HG03060 (cell line): ENCODE measurements at regions not wholly inside any gene's neighbourhood (a gene's known extent, or its start where the extent isn't known, plus 50 kb on each side); places are given as distances from the start of the nearest gene placed in this dataset.
"Not testable (repeated sequence)": the region's sequence is repeated elsewhere in the genome, so short reads cannot be mapped to it uniquely, and the experiment has no call there.

Experiments used
- ATAC-seq: cut with Tn5 transposase; IDR thresholded peaks from one replicate; pipeline ENCODE4 v1.9.1; 2021; ENCODE audit warnings: low read depth, moderate number of reproducible peaks; ENCODE audit not compliant: unreplicated experiment

DNA sequence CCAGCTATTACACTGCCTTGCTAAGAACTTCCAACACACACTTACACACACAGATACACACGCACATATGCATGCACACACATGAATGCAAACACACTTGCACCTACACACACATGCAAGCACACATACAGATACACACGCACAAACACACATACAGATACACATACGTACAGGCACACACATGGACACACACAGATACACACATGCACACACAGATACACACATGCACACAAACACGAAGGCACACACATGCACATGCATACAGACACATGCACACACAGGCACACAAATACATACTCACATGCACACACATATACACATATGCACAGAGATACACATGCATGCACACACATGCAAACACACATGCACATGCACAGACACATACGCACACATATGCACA is 284.3 kb upstream of the FRG2C start:
- not testable (repeated sequence) for ATAC-seq

DNA sequence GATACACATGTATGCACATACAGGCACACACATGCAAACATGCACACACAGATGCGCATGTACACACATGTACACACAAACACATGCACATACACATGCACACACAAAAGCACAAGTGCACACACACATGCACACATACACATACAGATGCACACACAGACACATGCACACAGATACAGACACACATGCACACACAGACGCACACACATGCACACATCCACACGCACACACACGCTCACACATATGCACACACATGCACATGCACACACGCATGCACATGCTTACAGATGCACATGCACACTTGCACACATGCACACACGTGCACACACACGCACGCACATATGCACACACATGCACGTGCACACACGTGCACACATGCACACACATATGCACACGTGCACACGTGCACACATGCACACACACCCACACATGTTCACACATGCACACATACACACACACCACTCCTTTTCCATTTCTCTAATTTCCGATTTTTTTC is 283.8 kb upstream of the FRG2C start:
- no peak for ATAC-seq

DNA sequence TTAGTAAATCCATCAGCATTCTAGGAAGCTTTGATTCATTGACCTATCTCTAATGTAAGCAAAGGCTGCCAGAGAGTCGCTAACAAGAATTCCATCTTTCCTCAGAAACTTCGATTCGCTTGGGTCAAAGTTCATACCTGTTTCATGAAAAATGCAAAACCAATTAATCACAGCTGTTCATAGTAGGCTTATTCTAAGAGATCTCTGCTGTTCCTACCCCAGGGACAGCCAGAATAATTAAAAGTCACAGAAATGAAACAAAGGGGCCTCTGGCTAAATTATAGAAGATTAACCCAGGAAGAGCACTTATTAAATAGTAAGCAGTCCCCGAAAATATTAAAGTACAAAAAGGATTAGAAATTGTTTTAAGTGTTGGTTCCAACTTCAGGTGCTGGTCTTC is 280.1 kb upstream of the FRG2C start:
- ATAC-seq: not testable (repeated sequence)

DNA sequence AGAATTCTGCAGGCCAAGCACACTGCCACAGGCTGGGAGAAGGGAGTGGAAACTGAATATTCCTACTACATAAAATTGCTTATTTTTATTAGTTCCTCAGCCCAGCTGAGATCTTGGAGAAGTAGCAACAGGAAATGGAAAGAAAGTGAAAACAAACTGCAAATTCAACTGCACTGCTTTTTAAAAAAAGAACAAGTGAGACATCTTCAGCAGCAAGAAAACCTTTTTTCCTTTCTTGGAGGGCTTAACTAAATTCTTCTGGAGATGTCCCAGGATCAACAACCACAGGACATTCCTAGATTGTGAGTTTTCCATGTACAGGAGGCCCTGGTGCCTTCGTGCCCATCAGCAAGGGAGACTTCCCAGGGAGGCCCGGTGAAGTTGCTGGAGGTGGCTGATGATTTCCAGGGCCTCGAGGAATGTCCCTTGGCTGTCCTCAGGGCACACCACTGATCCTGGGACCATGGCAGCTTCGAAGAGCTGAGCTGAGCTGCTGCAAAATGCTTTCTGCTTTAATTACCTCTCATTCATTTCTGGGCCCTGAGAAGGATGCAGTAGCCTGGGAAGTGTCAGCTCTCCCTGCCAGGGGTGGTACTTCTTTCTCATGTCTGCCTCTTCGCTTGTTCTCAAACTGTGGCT is 275.5 kb upstream of the FRG2C start:
- not testable (repeated sequence) for ATAC-seq

DNA sequence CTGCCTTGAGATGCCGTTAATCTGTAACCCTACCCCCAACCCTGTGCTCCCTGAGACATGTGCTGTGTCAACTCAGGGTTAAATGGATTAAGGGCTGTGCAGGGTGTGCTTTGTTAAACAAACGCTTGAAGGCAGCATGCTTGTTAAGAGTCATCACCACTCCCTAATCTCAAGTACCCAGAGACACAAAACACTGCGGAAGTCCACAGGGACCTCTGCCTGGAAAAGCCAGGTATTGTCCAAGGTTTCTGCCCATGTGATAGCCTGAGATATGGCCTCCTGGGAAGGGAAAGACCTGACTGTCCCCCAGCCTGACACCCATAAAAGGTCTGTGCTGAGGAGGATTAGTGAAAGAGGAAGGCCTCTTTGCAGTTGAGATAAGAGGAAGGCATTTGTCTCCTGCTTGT is 270.8 kb upstream of the FRG2C start:
- ATAC-seq: not testable (repeated sequence)

DNA sequence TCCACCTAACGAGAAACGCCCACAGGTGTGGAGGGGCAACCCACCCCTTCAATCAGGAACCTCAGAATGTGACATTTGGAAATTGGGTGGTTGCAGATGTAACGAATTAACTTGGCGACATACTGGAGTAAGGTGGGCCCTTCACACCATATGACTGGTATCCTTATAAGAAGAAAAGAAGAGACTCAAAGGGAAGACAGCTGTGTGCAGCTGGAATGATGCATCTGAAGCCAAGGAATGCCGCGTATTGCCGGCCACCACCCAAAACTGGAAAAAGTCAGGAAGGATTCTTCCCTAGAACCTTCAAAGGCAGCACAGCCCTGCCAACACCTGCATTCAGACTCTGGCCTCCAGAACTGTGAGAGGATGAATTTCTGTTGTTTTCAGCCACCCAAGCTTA is 270.0 kb upstream of the FRG2C start:
- ATAC-seq: not testable (repeated sequence)

DNA sequence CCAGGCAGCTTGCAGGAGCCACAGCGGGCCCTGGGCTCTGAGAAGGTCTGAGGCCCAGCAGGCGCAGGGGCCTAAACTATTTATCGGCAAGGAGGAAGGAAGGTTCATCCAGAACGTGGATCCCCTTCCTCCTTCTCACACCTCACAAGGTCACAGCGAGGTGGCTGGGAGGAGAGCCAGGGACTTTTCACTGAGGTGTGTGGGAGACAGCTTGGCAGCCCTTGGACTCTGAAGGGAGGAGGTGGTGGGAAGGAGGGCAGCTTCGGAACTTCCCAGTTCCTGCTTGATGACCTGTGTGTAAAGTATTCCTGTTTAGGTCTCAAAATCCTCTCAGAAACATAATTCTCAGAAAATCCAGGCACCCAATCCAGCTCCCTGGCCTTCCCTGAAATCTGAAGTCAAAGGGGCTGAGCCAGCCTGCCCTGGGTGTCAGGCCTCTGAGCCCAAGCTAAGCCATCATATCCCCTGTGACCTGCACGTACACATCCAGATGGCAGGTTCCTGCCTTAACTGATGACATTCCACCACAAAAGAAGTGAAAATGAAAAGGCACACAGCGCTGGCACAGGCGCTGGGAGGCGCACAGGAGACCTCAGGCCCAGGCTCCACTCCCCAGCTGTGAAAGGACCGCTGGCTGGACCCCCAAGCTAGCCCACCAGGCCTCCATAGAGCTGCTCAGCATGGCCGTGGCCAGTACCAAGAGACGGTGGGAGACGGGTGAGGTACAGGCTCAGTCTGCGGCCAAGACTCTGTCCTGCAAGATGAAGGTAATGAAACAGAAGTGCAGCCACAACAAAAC is 269.4 kb upstream of the FRG2C start:
- not testable (repeated sequence) for ATAC-seq

DNA sequence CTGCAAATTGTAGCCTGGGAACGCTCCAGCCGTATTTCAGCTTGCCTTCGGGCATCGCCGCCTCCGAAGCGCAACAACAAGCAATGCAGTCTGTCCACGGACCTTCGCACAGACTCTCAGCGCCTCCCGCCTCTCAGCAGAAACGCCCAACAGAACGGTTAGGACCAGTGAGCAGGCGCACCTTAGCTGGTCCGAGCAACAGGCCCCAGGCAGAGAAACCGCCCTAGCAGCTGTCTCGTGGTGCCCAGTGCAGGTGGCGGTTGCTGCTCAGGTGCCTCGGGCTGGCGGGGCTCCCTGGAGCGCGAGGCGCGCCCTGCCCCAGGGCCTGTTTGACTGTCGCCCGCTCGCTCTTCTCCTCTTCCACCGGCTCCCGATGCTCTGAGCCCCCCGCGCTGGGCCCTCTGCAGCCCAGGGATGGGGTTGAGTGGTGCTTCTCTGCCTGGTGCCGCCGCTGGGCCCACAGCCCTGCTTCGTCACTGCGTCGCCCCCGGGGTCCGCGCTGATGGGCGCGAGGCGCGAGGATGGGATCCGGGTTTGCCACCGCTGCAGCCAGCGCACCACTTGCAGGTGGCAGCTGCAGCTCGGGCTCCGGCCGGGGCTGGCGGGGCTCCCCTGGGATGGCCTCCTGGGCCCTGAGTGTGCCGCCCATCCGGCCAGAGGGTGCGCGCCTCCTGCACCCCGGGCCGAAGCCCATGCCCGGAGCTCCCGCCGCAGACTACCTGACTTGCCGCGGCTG is 268.4 kb upstream of the FRG2C start:
- no peak for ATAC-seq

DNA sequence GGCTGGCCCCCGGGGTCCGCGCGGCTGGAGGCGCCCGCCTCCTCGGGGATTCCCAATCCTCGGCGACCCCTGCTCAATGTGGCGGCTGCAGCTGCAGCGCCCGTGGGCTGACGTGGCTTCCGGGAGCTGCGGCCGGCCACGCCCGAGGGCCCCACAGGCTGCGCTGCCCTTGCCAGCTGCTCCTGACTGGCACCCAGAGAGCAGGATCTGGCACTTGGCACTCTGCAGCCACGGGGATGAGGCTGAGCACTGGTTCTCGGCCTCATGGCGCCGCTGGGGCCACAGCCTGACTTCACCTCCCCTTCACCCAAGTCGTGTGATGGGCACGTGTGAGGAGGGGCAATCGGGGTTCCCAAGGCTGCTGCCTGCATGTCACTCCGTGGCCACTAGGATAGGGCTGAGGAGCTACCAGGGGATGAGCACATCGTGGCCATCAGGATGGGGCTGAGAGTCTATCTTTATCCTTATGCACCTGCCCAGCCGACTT is 267.8 kb upstream of the FRG2C start:
- no peak for ATAC-seq

DNA sequence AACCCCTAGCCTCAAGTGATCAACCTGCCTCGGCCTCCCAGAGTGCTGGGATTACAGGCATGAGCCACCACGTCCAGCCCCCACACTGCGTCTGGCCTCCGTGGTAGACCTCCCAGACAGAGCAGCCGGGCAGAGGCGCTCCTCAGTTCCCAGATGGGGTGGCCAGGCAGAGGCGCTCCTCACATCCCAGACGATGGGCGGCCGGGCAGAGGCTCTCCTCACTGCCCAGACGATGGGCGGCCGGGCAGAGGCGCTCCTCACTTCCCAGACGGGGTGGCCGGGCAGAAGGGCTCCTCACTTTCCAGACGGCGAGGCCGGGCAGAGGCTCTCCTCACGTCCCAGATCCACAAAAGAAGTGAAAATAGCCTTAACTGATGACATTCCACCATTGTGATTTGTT is 266.6 kb upstream of the FRG2C start:
- not testable (repeated sequence) for ATAC-seq

DNA sequence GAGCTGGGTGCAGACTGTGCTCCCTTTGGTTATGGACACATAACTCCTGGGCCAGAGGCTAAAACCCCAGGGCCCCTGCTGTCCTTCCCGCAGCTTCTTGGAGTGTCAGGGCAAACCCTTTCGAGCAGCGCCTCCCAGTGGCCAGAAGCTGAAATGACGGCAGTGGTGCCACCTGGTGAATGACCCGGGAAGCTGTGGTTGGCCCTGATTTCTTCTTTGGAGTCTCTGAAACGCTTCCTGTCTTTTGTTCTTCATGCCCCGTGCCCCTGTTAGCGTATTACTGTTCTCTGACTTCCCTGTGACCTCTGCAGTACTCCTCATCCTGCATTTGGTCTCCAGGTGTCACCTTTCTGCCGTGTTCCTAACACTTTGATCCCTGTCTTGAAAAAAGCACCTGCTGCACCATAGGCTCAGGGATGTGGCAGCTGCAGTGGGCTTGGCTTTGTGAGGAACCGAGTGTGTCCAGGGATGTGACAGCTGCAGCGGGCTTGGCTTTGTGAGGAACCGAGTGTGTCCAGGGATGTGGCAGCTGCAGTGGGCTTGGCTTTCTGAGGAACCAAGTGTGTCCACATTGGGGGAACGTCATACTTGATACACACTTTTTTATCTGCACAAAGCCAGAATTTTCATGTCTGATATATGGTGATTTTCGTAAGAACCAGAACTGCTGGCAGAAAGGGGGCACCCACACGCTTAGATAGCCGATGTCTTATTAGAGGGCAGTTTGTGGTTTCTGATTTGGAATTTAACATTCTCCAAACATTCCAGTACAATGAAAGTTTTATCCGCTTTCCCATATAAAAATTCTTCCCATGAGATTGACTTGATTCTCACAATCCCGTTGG is 241.8 kb upstream of the FRG2C start:
- ATAC-seq: not testable (repeated sequence)

DNA sequence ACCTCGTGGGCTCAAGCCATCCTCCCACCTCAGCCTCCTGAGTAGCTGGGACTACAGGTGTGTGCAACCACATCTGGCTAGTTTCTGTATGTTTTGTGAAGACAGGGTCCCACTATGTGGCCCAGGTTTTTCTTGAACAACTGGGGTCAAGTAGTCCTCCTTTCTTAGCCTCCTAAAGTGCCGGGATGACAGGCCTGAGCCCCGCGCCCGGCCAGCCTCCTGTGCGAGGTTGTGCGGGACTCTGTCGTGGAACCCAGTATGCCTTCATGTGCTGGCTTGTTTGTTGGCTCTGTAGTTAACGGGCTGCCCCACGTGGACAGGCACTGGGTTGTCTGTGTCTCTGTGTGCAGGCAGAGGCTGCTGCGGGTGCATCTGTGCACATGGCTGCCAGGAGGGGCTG is 238.7 kb upstream of the FRG2C start:
- ATAC-seq: not testable (repeated sequence)

DNA sequence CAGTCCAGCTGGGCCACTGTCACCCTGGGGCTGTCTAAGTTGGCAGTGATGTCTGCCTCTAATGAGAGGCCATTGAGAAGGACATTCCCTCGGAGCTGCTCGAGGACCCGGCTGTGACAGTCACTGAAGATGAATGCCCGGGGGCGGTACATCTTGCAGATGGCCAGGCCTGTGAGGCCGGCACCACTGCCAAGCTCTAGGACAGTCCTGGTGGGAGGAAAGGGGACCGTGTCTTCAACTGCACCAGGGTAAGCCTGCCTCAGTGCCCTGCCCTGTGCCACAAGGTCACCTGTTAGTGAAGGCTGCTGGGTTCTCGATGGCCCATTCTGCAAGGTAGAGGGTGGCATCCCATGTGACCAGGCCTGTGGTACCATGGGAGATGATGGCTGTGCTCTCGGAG is 236.6 kb upstream of the FRG2C start:
- not testable (repeated sequence) for ATAC-seq

DNA sequence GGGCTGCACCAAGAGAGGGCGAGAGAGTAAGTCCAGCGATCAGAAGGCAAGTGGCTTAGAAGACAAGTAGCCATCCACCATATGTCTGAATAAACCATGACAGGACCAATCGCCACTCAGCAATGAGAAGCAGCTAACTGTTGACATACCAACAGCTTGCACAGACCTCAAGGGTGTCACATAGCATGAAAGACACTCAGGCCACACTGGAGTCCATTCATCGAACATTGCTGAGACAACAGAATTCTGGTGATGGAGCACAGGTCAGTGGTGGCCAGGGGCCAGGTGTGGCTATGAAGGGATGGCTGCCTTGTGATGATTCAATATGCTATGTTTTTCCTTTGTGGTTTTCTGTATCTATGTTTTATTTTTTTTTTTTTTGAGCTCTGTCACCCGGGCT is 236.2 kb upstream of the FRG2C start:
- not testable (repeated sequence) for ATAC-seq

DNA sequence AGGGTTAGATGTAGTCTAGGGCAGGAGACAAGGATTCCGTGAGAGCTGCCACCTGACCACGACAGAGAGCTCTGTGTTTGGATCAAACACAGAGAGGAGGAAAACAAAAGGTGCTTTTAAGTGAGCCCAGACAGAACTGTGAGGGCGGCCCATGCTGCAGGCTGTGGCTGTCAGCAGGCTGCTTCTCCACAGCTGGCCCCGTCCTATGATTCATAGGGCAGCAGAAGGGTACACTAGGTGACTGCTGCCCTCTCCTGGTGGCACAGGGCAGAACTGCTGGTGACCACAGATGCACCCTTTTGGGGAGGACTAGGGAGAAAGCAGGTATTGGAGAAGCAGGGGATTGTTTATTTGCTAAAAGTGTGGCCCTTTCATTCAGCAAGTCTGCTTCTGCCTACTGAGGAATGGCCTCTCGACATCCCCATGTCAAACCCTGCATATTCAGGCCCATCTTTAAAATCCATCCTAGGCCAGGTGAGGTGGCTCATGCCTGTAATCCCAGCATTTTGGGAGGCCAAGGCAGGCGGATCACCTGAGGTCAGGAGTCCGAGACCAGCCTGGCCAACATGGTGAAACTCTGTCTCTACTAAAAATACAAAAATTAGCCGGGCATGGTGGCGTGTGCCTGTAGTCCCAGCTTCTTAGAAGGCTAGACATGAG is 234.4 kb upstream of the FRG2C start:
- ATAC-seq: not testable (repeated sequence)

DNA sequence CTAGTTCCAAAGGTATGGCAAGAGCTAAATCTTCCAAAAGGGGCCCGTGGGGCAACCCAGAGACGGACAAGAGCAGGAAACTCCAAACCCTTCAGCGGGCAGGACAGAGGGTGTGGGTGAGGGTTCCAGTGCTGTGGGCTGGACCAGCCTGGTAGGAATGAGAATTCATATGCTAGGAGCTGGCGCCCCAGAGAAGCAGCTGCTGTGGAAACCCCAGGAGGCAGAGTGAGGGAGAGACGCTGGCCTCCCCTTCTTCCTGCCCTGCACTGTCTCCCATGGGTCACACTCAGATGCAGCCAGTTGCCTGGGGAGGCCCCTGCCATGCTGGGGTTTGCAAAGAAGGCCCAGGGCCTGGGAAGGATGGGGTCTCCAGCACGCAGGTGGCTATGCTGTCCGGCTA is 233.7 kb upstream of the FRG2C start:
- ATAC-seq: not testable (repeated sequence)

DNA sequence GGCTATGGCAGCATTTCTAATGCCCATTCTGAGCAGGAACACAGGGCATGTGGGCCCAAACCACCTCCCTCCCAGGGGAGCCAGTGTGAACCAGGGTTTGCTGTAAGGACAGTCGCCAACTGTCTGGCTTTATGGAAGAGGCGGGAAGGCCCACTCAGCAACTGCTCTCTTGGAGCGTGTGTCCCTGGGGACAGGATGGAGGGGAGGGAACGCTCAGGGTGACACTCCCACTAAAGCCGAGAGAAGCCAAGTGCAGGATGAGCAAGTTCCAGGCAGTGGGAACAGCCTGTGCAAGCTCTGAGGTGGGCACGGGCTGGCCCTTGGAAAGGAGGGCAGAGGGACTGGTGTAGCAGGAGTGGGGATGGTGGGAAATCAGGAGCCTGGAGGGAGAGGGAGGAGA is 233.0 kb upstream of the FRG2C start:
- ATAC-seq: not testable (repeated sequence)

DNA sequence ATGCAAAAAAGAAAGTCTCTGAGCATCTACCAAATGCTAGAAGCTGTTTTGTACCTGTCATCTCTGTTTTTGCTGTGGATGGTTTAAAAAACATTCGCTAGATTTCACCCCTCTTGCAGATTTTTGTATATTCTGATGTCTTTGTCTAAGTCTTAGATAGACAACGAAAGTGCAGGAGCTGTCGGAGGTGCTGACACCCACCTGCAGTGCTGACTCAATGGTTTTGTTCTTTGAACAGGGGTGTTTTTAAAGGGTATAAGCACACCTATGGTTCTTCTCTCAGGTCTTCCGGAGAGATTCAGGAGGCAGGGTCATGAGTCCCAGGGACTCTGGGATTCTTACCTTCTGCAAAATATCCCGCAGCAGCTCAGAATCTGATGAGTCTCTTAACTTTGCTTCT is 231.7 kb upstream of the FRG2C start:
- ATAC-seq: not testable (repeated sequence)

DNA sequence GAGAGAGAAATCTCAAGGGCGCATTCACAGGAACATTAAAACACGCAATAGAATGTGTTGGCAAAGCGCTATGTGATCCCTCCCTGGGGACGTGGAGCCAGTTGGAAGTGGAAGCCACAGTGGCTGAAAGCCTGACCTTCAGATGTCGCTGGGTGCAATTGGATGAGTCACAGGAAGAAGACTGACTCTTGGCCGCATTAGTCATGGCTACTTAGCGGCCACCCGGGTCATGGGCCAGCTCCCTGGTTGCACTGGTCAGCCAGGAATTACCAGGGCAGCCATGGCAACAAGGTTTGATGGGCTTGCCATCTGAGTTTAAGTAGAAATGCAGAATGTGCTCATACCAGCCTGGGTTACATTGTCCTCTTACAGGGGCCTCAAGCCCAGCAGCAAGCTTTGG is 231.2 kb upstream of the FRG2C start:
- ATAC-seq: not testable (repeated sequence)

DNA sequence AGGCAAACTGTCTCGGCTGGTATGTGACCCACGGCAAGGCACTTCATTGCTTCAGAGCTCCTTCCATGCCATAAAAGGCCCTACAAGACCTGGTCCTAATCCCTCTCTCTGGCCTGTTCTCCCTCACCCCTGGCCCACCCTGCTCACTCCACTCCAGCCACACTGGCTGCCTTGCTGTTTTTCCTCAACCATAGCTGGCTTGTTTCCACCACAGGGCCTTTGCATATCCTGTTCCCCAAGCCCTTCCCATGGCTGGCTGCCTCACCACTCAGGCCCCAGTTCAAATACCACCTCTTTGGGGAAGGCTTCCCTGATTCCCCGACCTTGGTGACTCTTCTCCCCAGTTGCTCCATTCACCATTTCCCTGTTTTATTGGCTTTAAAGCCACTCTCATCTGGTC is 230.8 kb upstream of the FRG2C start:
- not testable (repeated sequence) for ATAC-seq
